Activated CD4-positive, alpha-beta T cell treated with anti-CD3 and anti-CD28 coated beads, Interleukin-2, amount 50 U/mL, for 16 hours (primary cell): ENCODE measurements at regions not wholly inside any gene's neighbourhood (a gene's known extent, or its start where the extent isn't known, plus 50 kb on each side); places are given as distances from the start of the nearest gene placed in this dataset.
A peak's percentile ranks its signal among the peaks of the same experiment; 100 is the strongest.

Experiments
- DNase-seq: peaks from one replicate; pipeline ENCODE4 v3.0.0-alpha.2; 2020

GRCh38 chr2:44825702-44826101 lies 115.8 kb upstream of the SIX3 start:
- DNase-seq: no peak

DNA sequence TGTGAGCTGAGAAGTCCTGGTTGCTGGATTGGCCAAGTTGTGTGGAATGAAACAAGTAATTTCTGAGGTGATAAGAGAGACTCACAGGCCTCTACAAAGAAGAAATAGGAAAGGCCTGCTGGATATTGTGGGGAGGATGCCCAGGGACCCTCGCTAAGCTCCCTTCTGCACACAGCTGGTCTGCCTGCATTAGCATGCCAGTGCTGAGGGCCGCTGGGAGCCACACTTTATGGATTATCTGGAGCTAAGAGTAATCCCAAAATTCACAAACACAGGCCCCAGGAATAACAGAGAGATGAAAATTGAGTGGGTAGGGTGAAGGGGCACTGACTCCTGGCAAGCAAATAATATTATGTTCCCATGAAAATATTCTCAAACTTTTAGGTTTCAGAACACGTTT lies 114.9 kb upstream of the SIX3 start:
- DNase-seq: no peak

DNA sequence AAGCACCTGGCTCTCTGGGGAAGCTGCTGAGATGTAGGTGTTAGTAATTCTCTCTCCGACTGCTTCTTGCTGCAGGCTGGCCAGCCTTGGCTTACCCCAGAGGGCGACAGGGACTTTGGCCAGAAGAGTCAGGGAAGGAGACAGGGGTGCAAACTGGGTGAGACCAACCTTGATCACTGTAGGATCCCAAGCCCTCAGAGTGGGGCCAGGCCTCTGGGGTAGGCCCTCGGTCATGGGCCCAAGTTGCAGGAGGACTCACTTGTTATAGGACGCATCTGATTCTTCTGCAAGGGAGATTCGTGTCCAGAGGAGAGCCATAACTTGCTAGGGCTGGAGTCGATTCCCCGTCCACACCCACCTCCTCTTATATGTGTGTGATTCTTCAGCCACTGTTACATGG lies 111.7 kb upstream of the SIX3 start:
- no peak for DNase-seq

DNA sequence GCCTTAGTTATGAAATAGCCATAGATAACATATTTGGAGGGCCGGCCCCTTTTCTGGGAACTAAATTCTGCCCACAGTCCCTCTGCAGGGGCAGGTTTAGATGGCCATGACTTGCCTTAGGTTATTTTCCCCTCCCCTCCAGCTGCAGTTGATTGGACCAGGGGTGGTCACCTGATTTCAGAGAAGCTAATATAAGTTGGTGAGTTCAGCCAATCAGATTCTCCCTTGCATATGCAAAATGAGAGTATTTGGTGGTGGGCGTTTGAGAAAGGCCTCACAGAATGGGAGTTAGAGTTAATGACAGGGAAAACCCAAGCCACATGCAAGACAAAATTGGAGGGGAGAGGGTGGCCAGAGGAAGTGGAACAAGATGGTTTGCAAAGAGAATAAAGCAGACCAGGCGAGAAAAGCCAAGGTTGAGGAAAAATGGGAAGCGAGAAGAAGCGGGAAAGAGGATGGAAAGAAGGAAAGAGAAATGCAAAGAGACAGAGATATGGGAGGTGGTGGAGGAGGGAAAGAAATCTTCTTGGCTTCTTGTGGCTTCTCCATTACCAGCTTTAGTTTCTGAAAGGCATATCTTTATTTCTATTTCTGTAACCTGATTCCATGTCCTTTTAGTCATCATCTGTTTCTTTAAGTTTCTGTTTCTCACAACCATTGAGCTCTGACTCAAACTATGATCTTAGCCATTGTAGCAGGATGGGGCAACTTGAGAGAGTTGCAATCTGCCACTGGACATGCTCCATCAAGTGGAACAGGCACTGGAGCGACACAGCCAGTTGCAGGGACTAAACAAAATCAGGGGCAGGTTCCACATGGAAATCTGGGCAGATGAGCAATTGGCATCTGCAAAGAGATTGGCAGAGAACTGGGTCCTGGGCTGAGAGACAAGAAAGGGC lies 108.1 kb upstream of the SIX3 start:
- DNase-seq: peak; percentile 67

DNA sequence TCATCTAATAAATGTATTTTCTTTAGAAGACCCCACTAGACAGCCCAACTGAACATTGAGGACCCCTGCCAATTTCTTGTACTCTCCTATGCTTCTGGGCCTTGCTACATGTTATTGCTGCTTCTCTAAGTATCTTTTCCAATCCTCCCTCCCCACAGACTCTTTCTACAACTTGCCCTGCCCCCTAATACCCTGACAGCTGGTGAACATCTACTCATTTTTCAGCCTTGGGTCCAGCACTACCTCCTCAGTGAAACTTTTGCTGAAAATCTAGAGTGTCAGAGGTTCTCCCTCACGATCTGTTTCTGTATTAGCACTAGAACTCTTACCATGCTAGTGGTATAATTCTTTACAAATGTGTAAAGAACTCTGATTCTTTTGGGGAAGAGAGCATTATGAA lies 106.8 kb upstream of the SIX3 start:
- DNase-seq: no peak

- DNase-seq: peak; percentile 93
These were observed 105.3 kb upstream of the SIX3 start for GRCh38 chr2:44836174-44836573.

DNA sequence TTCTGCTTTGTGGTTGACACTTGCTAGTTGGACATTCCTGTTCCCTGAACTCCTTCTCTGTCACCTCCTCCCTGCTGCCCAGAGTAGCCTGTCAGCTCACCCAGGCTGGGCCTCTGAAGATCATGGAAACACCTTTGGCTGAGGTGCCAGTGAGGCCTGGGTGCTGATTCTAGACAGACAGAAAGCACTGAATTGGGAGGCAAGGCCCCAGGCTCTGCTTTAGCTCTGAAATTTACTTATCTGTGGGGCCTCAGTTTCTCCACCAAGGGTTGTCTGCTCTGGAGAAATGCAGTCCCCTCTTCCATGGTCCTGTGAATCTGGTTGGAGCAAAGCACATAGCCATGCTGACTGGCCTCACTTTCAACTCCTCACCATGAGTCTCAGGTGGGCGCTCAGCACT lies 104.6 kb upstream of the SIX3 start:
- no peak for DNase-seq

- peak; percentile 65 for DNase-seq
These were observed 103.2 kb upstream of the SIX3 start for GRCh38 chr2:44838116-44838790.

- no peak for DNase-seq
These were observed 102.1 kb upstream of the SIX3 start for GRCh38 chr2:44839370-44839769.

DNA sequence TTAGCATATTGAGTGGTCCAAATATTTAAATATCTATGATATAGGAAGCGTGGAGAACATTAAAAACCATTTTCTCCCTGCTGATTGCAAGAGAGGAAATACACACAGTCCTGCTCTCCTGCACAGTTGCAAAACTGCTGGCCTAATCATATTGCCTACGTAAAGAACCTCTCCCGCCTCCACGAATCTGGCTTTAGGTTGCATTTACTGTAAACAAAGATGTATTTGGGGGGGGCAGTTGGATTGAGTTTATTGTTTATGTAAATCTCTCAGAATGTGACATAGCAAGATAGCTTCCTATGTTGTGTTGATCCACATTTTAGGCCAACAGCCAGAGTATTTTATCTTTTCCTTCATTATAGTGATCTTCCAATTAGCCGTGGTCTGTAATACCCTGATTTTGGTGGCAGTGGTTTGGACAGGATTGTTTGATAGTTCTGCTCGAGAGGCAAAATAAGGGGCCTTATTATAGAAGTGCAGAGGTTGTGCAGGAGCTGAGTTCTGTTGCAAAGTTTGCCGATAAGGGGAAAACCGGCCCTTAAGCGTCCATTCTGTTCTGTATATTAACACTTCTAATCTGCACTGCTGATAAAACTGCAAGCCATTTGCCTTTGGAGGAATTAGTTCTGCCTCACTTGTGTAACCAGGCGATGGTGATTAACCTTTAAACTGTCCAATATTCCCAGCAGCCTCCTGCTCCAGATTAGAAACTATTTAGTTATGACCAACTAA lies 101.6 kb upstream of the SIX3 start:
- DNase-seq: no peak

GRCh38 chr2:44840503-44840850 lies 101.0 kb upstream of the SIX3 start:
- DNase-seq: no peak

DNA sequence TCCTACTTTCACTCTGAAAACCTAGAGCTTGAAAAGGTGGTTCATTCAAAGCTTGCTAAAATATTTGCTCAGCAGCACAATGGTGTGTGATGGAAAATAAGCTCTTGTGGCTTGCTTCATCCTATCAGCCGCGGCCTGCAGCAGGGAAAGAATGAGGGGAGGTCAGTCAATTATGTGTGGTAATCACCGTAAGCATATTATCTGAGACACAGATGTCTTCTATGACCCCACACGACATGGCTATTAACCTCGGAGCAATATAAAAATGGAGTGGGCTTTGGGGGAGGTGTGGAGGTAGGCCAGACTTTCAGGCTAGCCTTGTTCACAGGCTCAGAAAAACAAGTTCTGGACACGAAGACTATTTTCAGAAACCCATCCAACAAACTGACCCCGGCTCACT lies 98.4 kb upstream of the SIX3 start:
- no peak for DNase-seq

DNA sequence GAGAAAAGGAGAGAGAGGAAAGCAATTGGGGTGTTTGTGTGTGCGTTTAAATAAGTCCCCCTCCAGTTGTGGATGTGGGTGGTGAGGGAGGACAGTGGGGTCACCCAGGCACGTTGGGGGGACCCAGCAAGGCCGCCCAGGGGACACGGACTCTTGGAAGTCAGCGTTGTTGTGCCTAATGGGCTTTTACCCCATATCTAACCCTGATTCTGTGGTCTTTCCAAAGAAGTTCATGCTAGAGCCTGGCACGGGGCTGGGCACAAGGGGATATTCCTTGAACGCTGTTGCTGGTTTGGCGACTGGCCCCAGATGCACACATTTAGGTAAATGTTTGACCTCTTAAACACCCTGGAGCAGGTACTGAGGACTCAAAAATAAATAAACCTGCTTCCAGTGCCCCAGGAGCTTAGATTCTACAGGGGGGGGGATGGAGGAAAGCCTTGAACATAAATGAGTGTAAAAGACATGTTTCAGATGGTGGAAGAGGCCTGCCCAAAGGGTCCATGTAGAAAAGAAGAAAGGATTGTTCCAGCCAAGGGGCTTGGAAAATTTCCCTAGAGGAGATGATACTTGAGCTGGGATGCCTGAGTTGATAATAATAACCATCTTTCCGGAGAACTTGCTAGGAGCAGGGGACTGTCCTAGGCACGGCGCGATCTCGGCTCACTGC lies 97.7 kb upstream of the SIX3 start:
- no peak for DNase-seq

- peak; percentile 60 for DNase-seq
These were observed 96.7 kb upstream of the SIX3 start for GRCh38 chr2:44844651-44845270.

DNA sequence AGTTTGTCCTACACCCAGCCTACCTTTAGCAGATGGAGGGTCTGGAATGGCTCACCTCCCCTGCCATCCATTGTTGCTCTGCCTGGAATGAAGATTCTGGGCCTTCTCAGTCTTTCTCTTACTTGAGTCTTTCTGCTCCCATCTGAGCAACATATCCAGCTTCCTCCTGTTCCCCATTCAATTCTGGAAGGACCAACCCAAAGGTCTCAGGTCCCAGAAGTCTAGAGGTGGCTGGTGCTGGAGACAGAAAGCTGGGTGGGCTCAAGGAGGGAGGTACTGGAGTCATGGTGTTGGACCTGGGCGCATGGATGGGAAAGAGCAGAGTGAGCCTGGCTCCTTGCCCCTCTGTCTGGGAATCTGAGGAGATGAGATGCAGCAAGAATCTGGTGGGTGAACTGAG lies 93.5 kb upstream of the SIX3 start:
- no peak for DNase-seq

DNA sequence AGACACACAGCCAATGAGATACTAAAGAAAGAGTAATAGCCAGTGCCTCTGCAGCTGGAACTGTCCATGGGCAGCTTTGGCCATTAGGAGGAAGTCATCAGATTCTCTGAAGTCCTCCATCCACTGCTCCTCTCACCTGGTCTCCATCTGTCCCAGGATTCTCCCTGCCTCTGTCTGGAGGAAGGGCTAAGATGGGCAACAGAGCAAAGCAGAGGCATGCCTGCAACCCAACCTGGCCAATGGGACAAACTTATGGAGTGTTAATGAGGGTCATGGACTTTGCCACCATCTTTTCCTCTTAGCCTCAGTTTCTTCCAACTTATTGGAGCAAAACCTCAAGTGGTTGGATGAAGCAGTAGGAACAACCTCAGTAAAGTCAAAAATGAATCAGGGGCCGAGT lies 91.5 kb upstream of the SIX3 start:
- no peak for DNase-seq

DNA sequence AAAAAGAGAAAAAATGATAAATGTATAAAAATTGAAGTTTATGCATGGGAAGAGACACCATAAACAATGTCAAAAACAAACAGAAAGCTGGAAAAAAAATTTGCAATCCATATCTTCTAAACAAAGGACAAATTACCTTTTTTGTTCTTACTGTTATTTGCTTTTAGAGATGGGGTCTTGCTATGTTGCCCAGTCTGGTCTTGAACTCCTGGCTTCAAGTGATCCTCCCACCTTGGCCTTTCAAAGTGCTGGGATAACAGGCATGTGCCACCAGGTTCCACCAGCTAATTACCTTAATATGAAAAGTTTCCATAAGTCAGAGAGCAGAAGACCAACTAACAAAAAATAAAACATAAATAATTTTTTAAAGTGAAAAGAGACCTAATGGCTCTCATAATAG lies 90.0 kb upstream of the SIX3 start:
- DNase-seq: no peak

GRCh38 chr2:44852594-44852993 lies 88.9 kb upstream of the SIX3 start:
- no peak for DNase-seq

DNA sequence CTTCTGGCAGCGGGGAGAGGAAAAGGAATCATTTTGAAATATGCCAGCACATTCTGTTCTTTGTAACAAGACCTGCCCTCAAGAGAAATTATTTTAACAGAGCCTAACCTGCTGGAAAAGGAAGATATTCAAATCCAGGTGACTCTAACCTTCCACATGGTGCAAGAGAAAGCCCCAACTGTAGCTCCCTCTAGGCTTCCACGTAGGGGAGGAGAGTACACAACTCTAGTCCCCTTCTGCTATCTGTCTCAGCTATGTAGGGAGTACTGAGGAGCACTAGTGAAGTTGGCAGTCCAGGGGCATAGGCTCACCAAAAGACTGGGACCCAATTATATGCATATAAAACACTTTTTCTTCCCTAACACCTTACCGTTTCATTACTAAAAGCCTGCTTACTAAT lies 82.2 kb upstream of the SIX3 start:
- no peak for DNase-seq

DNA sequence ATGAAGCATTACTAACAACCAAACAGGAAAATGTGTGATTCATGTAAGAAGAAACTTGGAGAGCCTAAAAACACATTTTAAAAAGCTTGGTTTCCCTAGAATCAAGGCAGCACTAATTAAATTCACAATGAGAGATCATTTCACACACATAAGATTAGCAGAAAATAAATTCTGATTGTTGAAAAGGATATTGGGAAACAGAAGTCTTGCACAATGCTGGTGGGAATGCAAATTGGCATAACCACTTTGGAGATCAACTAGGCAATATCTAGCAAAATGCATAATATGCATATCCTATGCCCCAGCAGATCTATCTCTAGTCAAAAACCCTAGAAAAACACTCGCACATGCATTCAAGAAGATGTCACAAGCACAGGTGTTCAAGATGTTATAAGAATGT lies 75.3 kb upstream of the SIX3 start:
- DNase-seq: no peak

GRCh38 chr2:44869761-44870160 lies 71.7 kb upstream of the SIX3 start:
- no peak for DNase-seq

GRCh38 chr2:44877417-44877816 lies 64.1 kb upstream of the SIX3 start:
- DNase-seq: no peak
